ENCODE measurements at regions not wholly inside any gene's neighbourhood (a gene's known extent, or its start where the extent isn't known, plus 50 kb on each side); places are given as distances from the start of the nearest gene placed in this dataset.

GRCh38 chr10:117781216-117781831, 238.8 kb downstream of the EMX2 start:
- TF ChIP-seq CTCF (IDR thresholded peaks at IDR 0.05; ENCODE audit: extremely low read depth in 1 of 2, insufficient read depth in 1 of 2, low read depth in 1 of 2, low read length in 2 of 2) (no peak), EZH2 (IDR thresholded peaks at IDR 0.05; ENCODE audit: borderline replicate concordance, low read depth, low read length, severe bottlenecking) (no peak), POLR2AphosphoS5 (IDR thresholded peaks at IDR 0.05; ENCODE audit: insufficient read depth, low read depth, low read length) (no peak), POLR2A (IDR thresholded peaks at IDR 0.05; ENCODE audit: low read depth, low read length) (no peak), JUN (IDR thresholded peaks at IDR 0.05; ENCODE audit: borderline replicate concordance, insufficient read depth, insufficient read length, low read depth) (no peak), MAX (IDR thresholded peaks at IDR 0.05; ENCODE audit: insufficient read depth, insufficient read length) (no peak), MYC (IDR thresholded peaks at IDR 0.05; ENCODE audit: low read depth, low read length) (no peak)

Data from endothelial cell of umbilical vein (primary cell).